GM23338 (cell line): ENCODE measurements at regions not wholly inside any gene's neighbourhood (a gene's known extent, or its start where the extent isn't known, plus 50 kb on each side); places are given as distances from the start of the nearest gene placed in this dataset.

Experiments
- ATAC-seq: fragments of 200-7000 bp; cut with Tn5 transposase; 3 replicates; pipeline ENCODE4 v1.9.1; 2020
- DNase-seq: peaks from one replicate; pipeline ENCODE4 v3.0.0-alpha.2; 2015; ENCODE audit warnings: low spot score
- H2AFZ ChIP-seq: fragments of 200-600 bp; sonication (generic); 2 replicates; pipeline ENCODE4 v1.8.0; 2016; ENCODE audit warnings: antibody characterized with exemption, mild to moderate bottlenecking, moderate library complexity
- H3F3A ChIP-seq: fragments of 200-600 bp; sonication (generic); replicated peaks from 2 replicates; pipeline ENCODE4 v1.8.0; 2017; ENCODE audit warnings: antibody characterized with exemption, mixed run types, low read depth
- H3K27ac ChIP-seq: fragments of 200-600 bp; sonication (generic); 2 replicates; pipeline ENCODE4 v1.6.1; 2016; ENCODE audit warnings: low read depth
- H3K27me3 ChIP-seq: fragments of 200-600 bp; sonication (generic); 2 replicates; pipeline ENCODE4 v1.8.0; 2016; ENCODE audit warnings: mild to moderate bottlenecking, mixed run types, moderate library complexity; ENCODE audit not compliant: insufficient read depth
- H3K36me3 ChIP-seq: fragments of 200-600 bp; sonication (generic); 2 replicates; pipeline ENCODE4 v1.8.0; 2016; ENCODE audit warnings: mild to moderate bottlenecking; ENCODE audit not compliant: insufficient read depth
- H3K4me1 ChIP-seq: fragments of 200-600 bp; sonication (generic); 2 replicates; pipeline ENCODE4 v1.8.0; 2016; ENCODE audit warnings: mild to moderate bottlenecking, moderate library complexity; ENCODE audit not compliant: insufficient read depth
- H3K4me2 ChIP-seq: fragments of 200-600 bp; sonication (generic); 2 replicates; pipeline ENCODE4 v1.7.1; 2017; ENCODE audit warnings: mixed run types
- H3K4me3 ChIP-seq: fragments of 200-600 bp; sonication (generic); 2 replicates; pipeline ENCODE4 v1.6.1; 2016; ENCODE audit warnings: mixed run types
- H3K79me2 ChIP-seq: fragments of 200-600 bp; sonication (generic); replicated peaks from 2 replicates; pipeline ENCODE4 v1.8.0; 2017; ENCODE audit warnings: mild to moderate bottlenecking; ENCODE audit not compliant: insufficient read depth
- H3K9me2 ChIP-seq: fragments of 200-600 bp; sonication (generic); 2 replicates; pipeline ENCODE4 v1.8.0; 2017; ENCODE audit not compliant: insufficient read depth
- H4K20me1 ChIP-seq: fragments of 200-600 bp; sonication (generic); replicated peaks from 2 replicates; pipeline ENCODE4 v1.8.0; 2017; ENCODE audit warnings: mild to moderate bottlenecking; ENCODE audit not compliant: insufficient read depth
- H3K27ac Mint-ChIP-seq: 2 replicates; pipeline ENCODE4 v1.8.0; 2020; ENCODE audit warnings: inconsistent platforms, mild to moderate bottlenecking, moderate library complexity, mixed read lengths
- H3K27me3 Mint-ChIP-seq: 3 replicates; pipeline ENCODE4 v1.8.0; 2022; ENCODE audit warnings: low read depth, mild to moderate bottlenecking, moderate library complexity, mixed read lengths, inconsistent platforms; ENCODE audit not compliant: insufficient read depth, poor library complexity
- H3K36me3 Mint-ChIP-seq: 3 replicates; pipeline ENCODE4 v1.8.0; 2021; ENCODE audit warnings: low read depth, mild to moderate bottlenecking, inconsistent platforms, moderate library complexity, mixed read lengths
- H3K4me1 Mint-ChIP-seq: 3 replicates; pipeline ENCODE4 v1.8.0; 2020; ENCODE audit warnings: mild to moderate bottlenecking, inconsistent platforms, mixed read lengths
- H3K4me3 Mint-ChIP-seq: 3 replicates; pipeline ENCODE4 v1.8.0; 2021; ENCODE audit warnings: moderate library complexity, mild to moderate bottlenecking, inconsistent platforms, mixed read lengths
- H3K9me3 Mint-ChIP-seq: 3 replicates; pipeline ENCODE4 v1.8.0; 2020; ENCODE audit warnings: moderate library complexity, mild to moderate bottlenecking, inconsistent platforms, mixed read lengths
- CTCF ChIP-seq, 2 experiments: fragments of 200-600 bp in 1 of 2; sonication (generic) in 1 of 2; conservative IDR thresholded peaks; 2 replicates each; pipeline versions ENCODE4 v1.5.1 to v1.6.1; 2016 to 2017; ENCODE audit warnings: antibody characterized with exemption in 2 of 2, low read depth in 2 of 2, mild to moderate bottlenecking in 2 of 2, moderate library complexity in 1 of 2
- ETS1 ChIP-seq: IDR thresholded peaks from 2 replicates; pipeline ENCODE4 v1.6.1; 2016; ENCODE audit warnings: antibody characterized with exemption
- EZH2 ChIP-seq: fragments of 200-600 bp; sonication (generic); IDR thresholded peaks from one replicate; pipeline ENCODE4 v1.8.0; 2017; ENCODE audit warnings: antibody characterized with exemption, mild to moderate bottlenecking, low read depth; ENCODE audit not compliant: unreplicated experiment
- EZH2phosphoT487 ChIP-seq: fragments of 200-600 bp; sonication (generic); IDR thresholded peaks from one replicate; pipeline ENCODE4 v1.8.1; 2018; ENCODE audit warnings: antibody characterized with exemption; ENCODE audit not compliant: unreplicated experiment
- JUNB ChIP-seq: IDR thresholded peaks from one replicate; pipeline ENCODE4 v1.6.1; 2016; ENCODE audit warnings: antibody characterized with exemption; ENCODE audit not compliant: unreplicated experiment
- NANOG ChIP-seq: IDR thresholded peaks from 2 replicates; pipeline ENCODE4 v1.6.1; 2016; ENCODE audit warnings: antibody characterized with exemption, borderline replicate concordance
- REST ChIP-seq: IDR thresholded peaks from one replicate; pipeline ENCODE4 v1.6.1; 2018; ENCODE audit warnings: antibody characterized with exemption; ENCODE audit not compliant: unreplicated experiment
- ZNF114 ChIP-seq: fragments of 250-450 bp; sonication (Bioruptor Pico); IDR thresholded peaks from 2 replicates; pipeline ENCODE4 v1.5.0; 2020; ENCODE audit warnings: mild to moderate bottlenecking, moderate library complexity
- ZNF331 ChIP-seq: fragments of 250-450 bp; sonication (Bioruptor Pico); IDR thresholded peaks from 2 replicates; pipeline ENCODE4 v1.5.0; 2020; ENCODE audit warnings: low read depth, mild to moderate bottlenecking, moderate library complexity

- peaks cover 2% of the 10 kb centered on the region for H3K27me3 Mint-ChIP-seq
These were observed 413.6 kb upstream of the ADAMTSL1 start for GRCh38 chr9:18060269-18060934.

GRCh38 chr9:18061332-18061731, 412.6 kb upstream of the ADAMTSL1 start:
- DNase-seq (no peak), ATAC-seq (no peak)
- Histone ChIP-seq H3K79me2 (no peaks in the 10 kb centered on the region), H3K27ac (no peak overlapping the region), H2AFZ (no peak overlapping the region), H3K4me2 (no peak overlapping the region), H3K4me3 (no peak overlapping the region), H3K27me3 (no peaks in the 10 kb centered on the region), H3F3A (no peaks in the 10 kb centered on the region), H3K4me1 (no peaks in the 10 kb centered on the region), H3K36me3 (no peaks in the 10 kb centered on the region), H4K20me1 (no peaks in the 10 kb centered on the region), H3K9me2 (no peaks in the 10 kb centered on the region)
- Mint-ChIP-seq H3K27me3 (peaks cover 2% of the 10 kb centered on the region), H3K9me3 (no peaks in the 10 kb centered on the region), H3K36me3 (no peaks in the 10 kb centered on the region), H3K4me3 (no peak overlapping the region), H3K4me1 (no peaks in the 10 kb centered on the region), H3K27ac (no peak overlapping the region)
- no peak for TF ChIP-seq JUNB
- no peak for TF ChIP-seq REST
- no peak for TF ChIP-seq EZH2phosphoT487
- TF ChIP-seq ZNF114 (CRISPR knock-in tag): no peak
- no peak for TF ChIP-seq CTCF (conservative IDR thresholded peaks at IDR 0.05; ENCODE audit: low read depth in 2 of 2)
- TF ChIP-seq EZH2: no peak
- no peak for TF ChIP-seq ETS1
- TF ChIP-seq NANOG: no peak

More at GRCh38 chr9:18060269-18060934, 413.6 kb upstream of the ADAMTSL1 start:
- Histone ChIP-seq H3K4me3 (no peak overlapping the region), H2AFZ (no peak overlapping the region), H3K27me3 (no peaks in the 10 kb centered on the region), H3K27ac (no peak overlapping the region), H3K4me1 (no peaks in the 10 kb centered on the region), H3K79me2 (no peaks in the 10 kb centered on the region), H3F3A (no peaks in the 10 kb centered on the region), H3K4me2 (no peak overlapping the region), H3K36me3 (no peaks in the 10 kb centered on the region), H4K20me1 (no peaks in the 10 kb centered on the region), H3K9me2 (no peaks in the 10 kb centered on the region)
- Mint-ChIP-seq H3K4me3 (no peak overlapping the region), H3K9me3 (no peaks in the 10 kb centered on the region), H3K36me3 (no peaks in the 10 kb centered on the region), H3K4me1 (no peaks in the 10 kb centered on the region), H3K27ac (no peak overlapping the region)
- DNase-seq (peak; percentile 51), ATAC-seq (no peak)
- TF ChIP-seq CTCF (conservative IDR thresholded peaks at IDR 0.05; ENCODE audit: low read depth in 2 of 2): peak in 1 of 2 experiments; percentile 76; a peak in 3 of 4 replicates
- TF ChIP-seq ZNF331: no peak
